SK-N-SH (cell line): ENCODE measurements at regions not wholly inside any gene's neighbourhood (a gene's known extent, or its start where the extent isn't known, plus 50 kb on each side); places are given as distances from the start of the nearest gene placed in this dataset.

Experiments used
- CTCF ChIA-PET: fragments of 300-600, 350-600 bp; formaldehyde crosslinking; extraction: SDS; loops from one replicate; lab custom pipeline; 2021; lab: Yijun Ruan, JAX
- POLR2A ChIA-PET: fragments of 350-600 bp; sonication (Branson Sonifier 250); formaldehyde crosslinking; extraction: SDS; loops from one replicate; lab custom pipeline; 2020; ENCODE audit warnings: antibody characterized with exemption, inconsistent platforms; lab: Yijun Ruan, JAX
- DNase-seq: peaks from one replicate; pipeline ENCODE4 v3.0.0; 2012
- H2AFZ ChIP-seq: fragments of 200-600 bp; sonication (generic); 2 replicates; pipeline ENCODE4 v1.8.1; 2016; ENCODE audit warnings: antibody characterized with exemption, mild to moderate bottlenecking, low read depth
- H3F3A ChIP-seq: fragments of 200-600 bp; sonication (generic); replicated peaks from 2 replicates; pipeline ENCODE3; 2016; ENCODE audit warnings: antibody characterized with exemption, mild to moderate bottlenecking; ENCODE audit not compliant: insufficient read depth
- H3K27ac ChIP-seq, 2 experiments: fragments of 200-500 bp in 1 of 2; fragments of 200-600 bp in 1 of 2; sonication (Bioruptor generic) in 1 of 2; sonication (generic), shearing (Covaris generic) in 1 of 2; 2 replicates each; pipeline versions ENCODE4 v1.5.1 to v1.6.1; 2014 to 2016; ENCODE audit warnings: low read depth in 2 of 2, inconsistent platforms in 1 of 2, low read length in 1 of 2, mild to moderate bottlenecking in 1 of 2, mixed read lengths in 1 of 2
- H3K27me3 ChIP-seq: fragments of 200-600 bp; sonication (generic), shearing (Covaris generic); 2 replicates; pipeline ENCODE4 v1.6.1; 2016; ENCODE audit warnings: mixed run types; ENCODE audit not compliant: insufficient read depth
- H3K36me3 ChIP-seq, 2 experiments: fragments of 200-500 bp in 1 of 2; fragments of 200-600 bp in 1 of 2; sonication (Bioruptor generic) in 1 of 2; sonication (generic) in 1 of 2; replicated peaks in 1 of 2; 2 replicates each; pipeline versions ENCODE3 to v1.5.1; 2014 to 2016; ENCODE audit warnings: low read length in 1 of 2, mild to moderate bottlenecking in 1 of 2; ENCODE audit not compliant: insufficient read depth in 2 of 2, control insufficient read depth in 1 of 2
- H3K4me1 ChIP-seq, 2 experiments: fragments of 200-500 bp in 1 of 2; fragments of 200-600 bp in 1 of 2; sonication (Bioruptor generic) in 1 of 2; sonication (generic), shearing (Covaris generic) in 1 of 2; 2 replicates each; pipeline versions ENCODE4 v1.5.1 to v1.6.1; 2014 to 2016; ENCODE audit warnings: low read depth in 1 of 2, low read length in 1 of 2, mixed run types in 1 of 2; ENCODE audit not compliant: insufficient read depth in 2 of 2, control insufficient read depth in 1 of 2
- H3K4me2 ChIP-seq: fragments of 200-600 bp; sonication (generic), shearing (Covaris generic); 2 replicates; pipeline ENCODE4 v1.6.1; 2017; ENCODE audit warnings: mixed run types
- H3K4me3 ChIP-seq, 2 experiments: fragments of 200-500 bp in 1 of 2; fragments of 200-600 bp in 1 of 2; sonication (Bioruptor generic) in 1 of 2; sonication (generic), shearing (Covaris generic) in 1 of 2; 2 replicates each; pipeline versions ENCODE4 v1.5.1 to v1.8.1; 2014 to 2016; ENCODE audit warnings: low read depth in 2 of 2, inconsistent platforms in 1 of 2, low read length in 1 of 2, mild to moderate bottlenecking in 1 of 2, mixed read lengths in 1 of 2, moderate library complexity in 1 of 2
- H3K79me2 ChIP-seq: fragments of 200-600 bp; sonication (generic); 2 replicates; pipeline ENCODE4 v1.8.1; 2017; ENCODE audit warnings: mild to moderate bottlenecking; ENCODE audit not compliant: insufficient read depth
- H3K9ac ChIP-seq: fragments of 200-600 bp; sonication (generic); 2 replicates; pipeline ENCODE4 v1.6.1; 2017; ENCODE audit warnings: mixed run types
- H3K9me2 ChIP-seq: fragments of 200-600 bp; sonication (generic); 2 replicates; pipeline ENCODE4 v1.6.1; 2017; ENCODE audit warnings: mixed run types
- H3K9me3 ChIP-seq: fragments of 200-600 bp; sonication (generic); 2 replicates; pipeline ENCODE4 v1.6.1; 2017; ENCODE audit warnings: mixed run types, mild to moderate bottlenecking, moderate library complexity
- H4K20me1 ChIP-seq: fragments of 200-600 bp; sonication (generic); 2 replicates; pipeline ENCODE4 v1.6.1; 2017; ENCODE audit warnings: mild to moderate bottlenecking, mixed run types; ENCODE audit not compliant: insufficient read depth
- CHD2 ChIP-seq: fragments of 150-350 bp; IDR thresholded peaks from 2 replicates; pipeline ENCODE4 v1.6.1; 2018; ENCODE audit warnings: low read length; ENCODE audit not compliant: partially characterized antibody
- CTCF ChIP-seq: fragments of 200-600 bp; sonication (generic); IDR thresholded peaks from 2 replicates; pipeline ENCODE4 v1.6.1; 2017; ENCODE audit warnings: antibody characterized with exemption, mild to moderate bottlenecking, moderate library complexity
- FOSL2 ChIP-seq: IDR thresholded peaks from 2 replicates; pipeline ENCODE4 v1.4.0; 2012; ENCODE audit warnings: low read depth, mild to moderate bottlenecking, moderate library complexity, borderline replicate concordance
- GABPA ChIP-seq: IDR thresholded peaks from 2 replicates; pipeline ENCODE4 v1.4.0; 2012; ENCODE audit warnings: low read depth, mild to moderate bottlenecking
- MAX ChIP-seq: IDR thresholded peaks from 2 replicates; pipeline ENCODE4 v1.4.0; 2012; ENCODE audit warnings: low read depth
- NFIC ChIP-seq: IDR thresholded peaks from 2 replicates; pipeline ENCODE4 v1.4.0; 2012; ENCODE audit warnings: borderline replicate concordance
- POLR2AphosphoS5 ChIP-seq: IDR thresholded peaks from 2 replicates; pipeline ENCODE4 v1.6.1; 2012; ENCODE audit warnings: low read depth, low read length
- RAD21 ChIP-seq: IDR thresholded peaks from 2 replicates; pipeline ENCODE4 v1.6.1; 2012; ENCODE audit warnings: mild to moderate bottlenecking, low read length
- RCOR1 ChIP-seq: fragments of 150-350 bp; IDR thresholded peaks from 2 replicates; pipeline ENCODE4 v1.6.1; 2017; ENCODE audit warnings: antibody characterized with exemption, low read length
- REST ChIP-seq: IDR thresholded peaks from 2 replicates; pipeline ENCODE4 v1.6.1; 2012; ENCODE audit warnings: mild to moderate bottlenecking, low read depth, low read length, moderate library complexity
- SIN3A ChIP-seq: IDR thresholded peaks from 2 replicates; pipeline ENCODE4 v1.6.1; 2012; ENCODE audit warnings: low read depth, mild to moderate bottlenecking, low read length, moderate library complexity, borderline replicate concordance
- SMC3 ChIP-seq: IDR thresholded peaks from 2 replicates; pipeline ENCODE4 v1.6.1; 2012; ENCODE audit warnings: low read depth, low read length, improper control_type of control experiment
- TAF1 ChIP-seq: IDR thresholded peaks from 2 replicates; pipeline ENCODE4 v1.6.1; 2012; ENCODE audit warnings: low read depth, mild to moderate bottlenecking, low read length, moderate library complexity, borderline replicate concordance
- TEAD4 ChIP-seq: IDR thresholded peaks from 2 replicates; pipeline ENCODE4 v1.4.0; 2012; ENCODE audit warnings: mild to moderate bottlenecking, borderline replicate concordance; ENCODE audit not compliant: insufficient read depth
- USF2 ChIP-seq: fragments of 150-350 bp; IDR thresholded peaks from 2 replicates; pipeline ENCODE4 v1.6.1; 2017; ENCODE audit warnings: antibody characterized with exemption, low read length, low read depth, borderline replicate concordance
- YY1 ChIP-seq: IDR thresholded peaks from 2 replicates; pipeline ENCODE4 v1.4.0; 2012; ENCODE audit warnings: low read depth, mild to moderate bottlenecking
- WGBS: methylation state at CpG from one replicate; pipeline ENCODE4 v1.1.6; 2017; ENCODE audit warnings: low lambda C conversion rate; 5-methylcytosine and 5-hydroxymethylcytosine counted together

- no peak for TF ChIP-seq FOSL2
Measured at GRCh38 chrX:42384956-42385355, 393.0 kb downstream of the PPP1R2C start (continued).

- Histone ChIP-seq H4K20me1 (no peaks in the 10 kb centered on the region), H3K4me3 (no peak overlapping the region), H3K79me2 (no peaks in the 10 kb centered on the region), H3K27me3 (no peaks in the 10 kb centered on the region), H2AFZ (no peak overlapping the region), H3K27ac (no peak overlapping the region), H3K4me2 (no peak overlapping the region), H3K9me3 (no peaks in the 10 kb centered on the region), H3K36me3 (no peaks in the 10 kb centered on the region), H3K9me2 (no peaks in the 10 kb centered on the region), H3F3A (no peaks in the 10 kb centered on the region), H3K9ac (no peak overlapping the region), H3K4me1 (no peaks in the 10 kb centered on the region)
- POLR2A ChIA-PET, result no interaction called here
- DNase-seq, result no peak
- CTCF ChIA-PET, result no interaction called here
- WGBS, result 0% methylated on average over 1 of the region's 1 CpG
- no peak for TF ChIP-seq RCOR1
- TF ChIP-seq NFIC, result no peak
Measured at GRCh38 chrX:42378857-42379256, 399.1 kb downstream of the PPP1R2C start.

- no peak overlapping the region for H3K27ac ChIP-seq
- POLR2A ChIA-PET, result no interaction called here
- DNase-seq, result no peak
- H3K9ac ChIP-seq, result no peak overlapping the region
- no peak overlapping the region for H3K4me2 ChIP-seq
- no peak overlapping the region for H2AFZ ChIP-seq
- no peaks in the 10 kb centered on the region for H3K27me3 ChIP-seq
- no peaks in the 10 kb centered on the region for H3K9me2 ChIP-seq
- H3K79me2 ChIP-seq, result no peaks in the 10 kb centered on the region
- no peaks in the 10 kb centered on the region for H3K9me3 ChIP-seq
- no peaks in the 10 kb centered on the region for H3K36me3 ChIP-seq
- H3K4me3 ChIP-seq, result no peak overlapping the region
- H3F3A ChIP-seq, result no peaks in the 10 kb centered on the region
- H4K20me1 ChIP-seq, result no peaks in the 10 kb centered on the region
- no peak for TF ChIP-seq USF2
- TF ChIP-seq TEAD4, result no peak
- no peak for TF ChIP-seq YY1
- TF ChIP-seq GABPA, result no peak
- no peak for TF ChIP-seq POLR2AphosphoS5
- no peak for TF ChIP-seq CTCF
- TF ChIP-seq MAX, result no peak
- no peak for TF ChIP-seq RAD21
- no peak for TF ChIP-seq REST
- TF ChIP-seq SMC3, result no peak
- TF ChIP-seq SIN3A, result no peak
- TF ChIP-seq CHD2, result no peak
- no peak for TF ChIP-seq NFIC
- TF ChIP-seq FOSL2, result no peak
- TF ChIP-seq TAF1, result no peak
- H3K4me1 ChIP-seq, result no peaks in the 10 kb centered on the region
- CTCF ChIA-PET, result no interaction called here
- WGBS, result 0% methylated on average over 5 of the region's 7 CpGs
Measured at GRCh38 chrX:42375086-42375485, 402.9 kb downstream of the PPP1R2C start.
